ENCODE measurements at regions not wholly inside any gene's neighbourhood (a gene's known extent, or its start where the extent isn't known, plus 50 kb on each side); places are given as distances from the start of the nearest gene placed in this dataset.

- H3K27ac ChIP-seq = no peak overlapping the region
- H3K4me3 ChIP-seq = no peak overlapping the region
- DNase-seq (ENCODE audit: low spot score) = no peak
- TF ChIP-seq CTCF (IDR thresholded peaks at IDR 0.05) = no peak
Measured at GRCh38 chr2:12211326-12212175, 465.1 kb downstream of the LPIN1 start.

- DNase-seq (ENCODE audit: low spot score) = no peak
- Histone ChIP-seq H3K27ac (no peak overlapping the region), H3K4me3 (no peak overlapping the region)
- TF ChIP-seq CTCF (IDR thresholded peaks at IDR 0.05) = no peak
Measured at GRCh38 chr2:12212841-12213597, 466.6 kb downstream of the LPIN1 start.

- H3K27ac ChIP-seq = no peak overlapping the region
- no peak for TF ChIP-seq CTCF (IDR thresholded peaks at IDR 0.05)
- no peak for DNase-seq (ENCODE audit: low spot score)
- no peak overlapping the region for H3K4me3 ChIP-seq
Measured at GRCh38 chr2:12217175-12217574, 470.7 kb downstream of the LPIN1 start.

- no peak for TF ChIP-seq CTCF (IDR thresholded peaks at IDR 0.05)
- DNase-seq (ENCODE audit: low spot score) = no peak
- H3K27ac ChIP-seq = no peak overlapping the region
- no peak overlapping the region for H3K4me3 ChIP-seq
Measured at GRCh38 chr2:12219761-12220160, 473.3 kb downstream of the LPIN1 start.

- Histone ChIP-seq H3K4me3 (no peak overlapping the region), H3K27ac (no peak overlapping the region)
- DNase-seq (ENCODE audit: low spot score) = no peak
- TF ChIP-seq CTCF (IDR thresholded peaks at IDR 0.05) = no peak
Measured at GRCh38 chr2:12221584-12221983, 475.2 kb downstream of the LPIN1 start.

GRCh38 chr2:12222554-12222953 lies 476.1 kb downstream of the LPIN1 start:
- no peak for TF ChIP-seq CTCF (IDR thresholded peaks at IDR 0.05)
- H3K4me3 ChIP-seq = no peak overlapping the region
- H3K27ac ChIP-seq = no peak overlapping the region
- no peak for DNase-seq (ENCODE audit: low spot score)

All from coronary artery (tissue), 2 donors.